GM21717 (cell line): ENCODE measurements at regions not wholly inside any gene's neighbourhood (a gene's known extent, or its start where the extent isn't known, plus 50 kb on each side); places are given as distances from the start of the nearest gene placed in this dataset.
A peak's percentile ranks its signal among the peaks of the same experiment; 100 is the strongest.
"Not testable (repeated sequence)": the region's sequence is repeated elsewhere in the genome, so short reads cannot be mapped to it uniquely, and the experiment has no call there.

Source experiments
- ATAC-seq: cut with Tn5 transposase; IDR thresholded peaks from one replicate; pipeline ENCODE4 v1.9.1; 2021; ENCODE audit warnings: mild to moderate bottlenecking, moderate library complexity; ENCODE audit not compliant: unreplicated experiment

DNA sequence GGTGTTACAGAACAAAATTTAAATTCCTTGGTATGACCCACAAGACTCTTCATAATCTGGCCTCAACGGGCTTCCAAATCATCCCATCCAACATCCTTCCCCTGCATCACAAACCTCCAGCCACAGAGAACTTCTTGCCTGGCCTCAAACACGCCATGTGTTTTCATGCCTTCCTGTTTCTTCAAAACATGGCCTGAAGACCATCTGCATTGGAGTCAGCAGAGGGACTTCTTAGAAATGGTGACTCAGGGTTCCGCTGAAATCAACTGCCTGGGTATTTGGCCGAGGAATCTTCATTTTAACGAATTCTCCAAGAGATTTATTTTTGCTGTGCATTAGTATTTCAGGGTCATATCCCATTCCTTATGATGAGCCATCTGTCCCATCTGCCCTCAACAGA, 138.1 kb upstream of the RAP2B start:
- no peak for ATAC-seq

- peak; percentile 64 for ATAC-seq
These were observed 136.0 kb upstream of the RAP2B start for GRCh38 chr3:153026026-153026425.

DNA sequence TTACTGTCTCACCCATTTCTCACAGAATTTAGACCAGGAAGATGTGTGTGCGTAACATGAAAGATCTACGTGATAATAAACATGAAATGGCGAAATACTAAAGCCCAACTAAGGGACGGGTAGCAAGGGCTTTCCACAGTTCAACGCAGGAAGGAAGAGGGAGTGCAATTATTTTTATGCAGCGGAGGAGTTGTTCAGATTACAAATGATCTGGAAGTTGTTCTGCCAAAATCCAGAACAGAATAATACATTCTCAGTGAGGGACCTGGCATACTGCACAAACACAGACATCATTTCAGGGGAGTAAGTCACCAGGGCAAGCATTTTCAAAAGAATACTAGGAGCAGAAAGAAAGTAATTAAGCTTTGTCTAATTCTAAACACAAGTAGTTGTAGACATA, 133.6 kb upstream of the RAP2B start:
- ATAC-seq, result no peak

- ATAC-seq, result no peak
These were observed 132.7 kb upstream of the RAP2B start for GRCh38 chr3:153029350-153029749.

DNA sequence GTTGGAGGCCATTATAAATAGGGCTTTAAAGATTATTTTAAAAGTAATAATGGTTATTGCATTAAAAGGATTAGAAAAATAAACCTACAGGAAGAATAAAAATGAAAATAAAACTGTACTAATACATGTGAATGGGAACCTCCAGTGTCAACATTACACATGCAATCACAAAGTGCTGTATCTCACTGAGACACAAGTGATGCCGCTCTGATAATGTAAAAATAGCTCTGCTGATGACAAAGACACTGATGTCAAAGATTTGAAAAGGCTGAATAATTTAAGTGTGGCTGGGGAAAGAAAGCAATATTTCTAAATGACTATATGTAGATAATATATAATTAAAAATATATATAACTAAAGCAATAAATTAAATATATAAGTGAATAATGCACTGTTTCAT, 129.1 kb upstream of the RAP2B start:
- no peak for ATAC-seq

GRCh38 chr3:153036846-153037245, 125.2 kb upstream of the RAP2B start:
- no peak for ATAC-seq

GRCh38 chr3:153038367-153038766, 123.7 kb upstream of the RAP2B start:
- ATAC-seq, result no peak

DNA sequence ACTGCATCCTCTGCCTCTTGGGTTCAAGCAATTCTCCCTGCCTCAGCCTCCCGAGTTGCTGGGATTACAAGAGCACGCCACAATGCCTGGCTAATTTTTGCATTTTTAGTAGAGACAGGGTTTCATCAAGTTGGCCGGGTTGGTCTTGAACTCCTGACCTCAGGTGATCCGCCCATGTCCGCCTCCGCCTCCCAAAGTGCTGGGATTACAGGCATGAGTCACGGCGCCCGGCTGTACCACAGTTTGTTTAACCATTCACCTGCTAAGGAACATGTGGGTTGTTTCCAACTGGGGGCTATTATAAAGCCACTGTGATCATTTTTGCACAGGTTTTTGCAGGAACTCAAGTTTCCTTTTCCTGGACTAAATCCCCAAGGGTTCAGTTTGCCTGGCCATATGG, 123.2 kb upstream of the RAP2B start:
- no peak for ATAC-seq

DNA sequence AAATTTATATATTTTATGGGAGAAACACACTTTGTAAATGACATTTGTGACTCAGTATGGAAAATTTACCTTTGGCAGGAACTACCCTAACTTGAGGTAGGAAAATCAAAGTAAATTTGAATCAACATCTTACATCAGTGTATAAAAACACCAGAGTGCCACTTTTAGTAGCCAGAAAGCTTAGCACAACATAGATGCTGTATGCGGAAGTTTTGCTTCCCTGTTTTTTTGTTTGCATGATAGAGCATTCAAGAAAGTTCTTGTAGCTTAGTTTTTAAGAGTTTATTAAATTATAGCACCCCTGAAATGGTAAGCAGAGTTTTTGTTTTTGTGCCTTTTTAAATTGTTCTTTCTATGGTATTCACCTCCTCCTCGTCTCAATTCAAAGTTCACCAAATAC, 120.8 kb upstream of the RAP2B start:
- ATAC-seq, result no peak

DNA sequence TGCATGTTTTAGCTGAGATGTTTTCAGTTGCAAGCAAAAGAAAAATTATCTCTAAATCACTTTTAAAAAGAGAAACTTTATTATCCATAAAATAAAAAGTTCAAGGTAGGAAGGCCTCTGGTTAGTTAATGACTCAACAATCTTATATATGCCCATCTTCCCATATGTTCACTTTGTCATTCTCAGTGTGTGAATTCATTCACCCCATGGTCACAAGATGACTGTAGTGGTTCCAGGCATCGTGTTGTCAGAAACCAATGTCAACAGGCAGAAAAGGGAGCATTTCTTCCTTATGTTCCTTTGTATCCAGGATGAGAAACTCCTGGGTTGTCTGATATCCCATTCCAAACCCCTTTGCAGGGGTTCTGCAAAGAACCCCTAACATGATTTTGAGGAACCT, 119.9 kb upstream of the RAP2B start:
- ATAC-seq, result no peak

GRCh38 chr3:153043729-153044328, 118.2 kb upstream of the RAP2B start:
- ATAC-seq, result no peak

DNA sequence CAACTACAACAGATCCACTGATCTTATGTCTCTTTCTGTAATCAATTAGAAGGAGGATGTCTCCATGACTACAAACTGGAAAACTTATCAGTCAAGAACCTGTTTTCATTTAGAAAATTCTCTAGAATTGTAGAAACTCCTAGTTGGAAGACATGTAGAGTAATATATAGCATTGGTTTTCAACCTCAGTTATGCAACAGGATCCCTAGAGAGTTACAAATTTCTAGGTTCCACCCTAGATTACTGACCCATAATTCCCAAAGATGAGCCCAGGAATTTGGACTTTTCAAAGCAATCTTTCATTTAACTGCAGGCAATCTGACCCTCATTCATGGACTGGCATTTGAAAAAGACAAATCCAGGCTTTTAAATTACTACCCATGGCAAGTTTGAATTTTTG, 116.9 kb upstream of the RAP2B start:
- ATAC-seq, result no peak

DNA sequence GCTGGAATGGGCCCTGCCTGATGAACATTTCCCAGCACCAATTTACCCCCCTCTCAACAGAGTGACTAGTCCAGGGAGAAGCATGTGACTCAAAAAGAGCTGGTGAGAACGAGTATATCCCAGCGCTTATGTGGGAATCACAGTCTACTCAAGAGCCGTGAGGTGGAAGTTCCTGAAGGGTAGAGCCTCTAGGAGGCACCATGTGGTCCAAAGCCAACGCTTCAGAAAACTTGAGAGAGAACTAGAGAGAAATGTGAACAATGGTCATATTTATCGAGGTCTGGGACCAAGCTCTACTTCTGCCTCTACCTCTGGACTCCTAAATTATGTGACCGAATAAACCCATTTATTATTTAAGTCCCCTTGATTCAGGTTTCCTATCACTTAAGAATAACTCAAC, 111.0 kb upstream of the RAP2B start:
- ATAC-seq, result no peak

DNA sequence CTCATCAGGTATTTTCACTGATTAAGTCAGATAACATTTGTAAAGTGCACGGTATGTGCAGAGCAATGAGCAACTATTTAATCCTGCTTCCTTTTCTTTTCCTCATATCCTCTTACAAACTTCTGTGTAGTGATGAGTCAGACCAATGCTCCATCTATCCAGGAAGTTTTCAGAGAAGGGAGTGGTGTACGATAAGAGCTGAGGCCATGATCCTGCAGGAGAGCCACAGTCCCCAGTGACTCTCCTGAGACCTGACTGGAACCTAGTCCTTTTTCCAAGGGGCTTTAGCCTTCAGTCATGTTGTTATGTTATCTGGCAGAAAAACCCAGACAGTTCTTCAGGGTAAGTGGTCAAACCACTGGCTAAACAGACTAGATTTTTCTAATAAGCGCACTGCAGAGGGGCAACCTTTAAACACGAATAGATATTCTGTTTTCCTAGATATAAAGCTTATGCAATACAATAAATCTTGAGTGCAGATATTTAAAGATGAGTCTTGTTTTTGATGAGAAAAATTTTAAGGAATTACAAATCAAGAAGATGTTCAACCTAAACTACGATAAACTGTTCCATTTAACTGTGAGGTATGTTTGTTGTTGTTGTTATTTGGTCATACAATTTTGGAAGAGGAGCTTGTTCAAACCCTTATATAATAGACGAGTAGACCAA, 110.5 kb upstream of the RAP2B start:
- no peak for ATAC-seq

DNA sequence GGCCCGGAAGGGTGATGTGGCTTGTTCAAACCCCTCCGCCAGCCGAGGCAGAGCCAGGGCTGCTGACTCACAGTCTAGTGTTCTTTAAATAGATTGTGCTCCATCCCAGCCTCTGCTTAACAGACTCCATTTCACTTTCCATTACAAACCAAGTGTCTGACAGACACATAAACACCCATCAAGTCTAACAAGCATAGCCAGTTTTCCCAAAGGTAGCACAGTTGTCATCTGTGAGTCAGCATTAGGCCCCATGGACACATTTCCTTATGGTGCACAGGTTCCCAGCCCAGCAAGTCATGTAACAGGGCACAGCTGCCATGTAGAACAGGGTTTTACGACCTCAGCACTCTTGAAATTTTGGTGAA, 109.9 kb upstream of the RAP2B start:
- ATAC-seq, result no peak

DNA sequence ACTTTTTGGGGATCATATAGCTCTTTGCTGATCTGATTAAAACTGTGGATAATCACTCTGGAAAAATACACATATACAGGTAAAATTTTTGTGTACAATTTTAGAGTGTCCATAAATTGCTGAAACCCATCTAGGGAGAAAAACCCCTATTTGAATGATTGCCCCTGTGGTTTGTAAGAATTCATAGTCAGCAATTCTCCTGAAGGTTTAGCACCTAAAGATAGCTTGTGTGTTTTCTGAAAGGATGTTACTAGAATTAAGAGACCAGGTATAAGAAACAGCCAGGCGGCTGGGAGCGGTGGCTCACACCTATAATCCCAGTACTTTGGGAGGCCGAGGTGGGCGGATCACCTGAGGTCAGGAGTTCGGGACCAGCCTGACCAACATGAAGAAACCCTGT, 106.8 kb upstream of the RAP2B start:
- ATAC-seq, result no peak

DNA sequence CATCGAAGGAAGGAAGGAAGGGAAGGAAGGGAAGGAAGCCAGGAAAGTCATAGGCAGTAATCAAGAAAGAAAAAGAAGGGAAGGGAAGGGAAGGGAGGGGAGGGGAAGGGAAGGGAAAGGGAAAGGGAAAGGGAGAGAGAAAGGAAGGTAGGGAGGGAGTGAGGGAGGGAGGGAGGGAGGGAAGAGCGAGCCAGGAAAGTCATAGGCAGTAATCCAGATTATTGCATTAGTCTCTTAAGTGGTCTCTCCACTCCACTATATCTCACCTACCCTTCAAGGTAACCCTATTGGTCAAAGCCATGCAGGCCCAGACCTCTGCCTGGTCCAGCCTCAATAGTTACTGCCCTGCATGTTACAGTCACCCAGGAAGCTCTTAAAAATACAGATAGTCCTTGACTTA, 106.2 kb upstream of the RAP2B start:
- no peak for ATAC-seq

- ATAC-seq, result not testable (repeated sequence)
These were observed 103.9 kb upstream of the RAP2B start for GRCh38 chr3:153058031-153058688.

DNA sequence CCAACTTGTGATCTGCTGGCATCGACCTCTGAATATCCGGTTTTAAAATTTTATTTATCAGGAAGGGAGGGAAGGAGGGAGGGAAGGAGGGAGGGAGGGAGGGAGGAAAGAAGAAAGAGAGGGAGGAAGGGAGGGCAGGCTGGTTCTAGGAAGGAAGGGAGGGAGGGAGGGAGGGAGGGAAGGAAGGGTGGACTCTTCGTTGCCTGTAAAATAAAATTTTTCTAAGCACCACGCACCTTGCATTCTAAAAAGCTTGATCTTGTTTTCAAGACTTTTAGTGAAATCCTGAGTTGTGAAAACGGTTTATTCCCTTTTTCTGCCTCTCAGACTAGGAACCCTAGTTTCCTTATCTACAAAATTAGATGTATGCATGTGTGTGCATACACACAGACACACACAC, 101.7 kb upstream of the RAP2B start:
- ATAC-seq, result no peak

GRCh38 chr3:153061938-153062528, 100.0 kb upstream of the RAP2B start:
- ATAC-seq, result no peak

- no peak for ATAC-seq
These were observed 98.7 kb upstream of the RAP2B start for GRCh38 chr3:153063337-153063736.

DNA sequence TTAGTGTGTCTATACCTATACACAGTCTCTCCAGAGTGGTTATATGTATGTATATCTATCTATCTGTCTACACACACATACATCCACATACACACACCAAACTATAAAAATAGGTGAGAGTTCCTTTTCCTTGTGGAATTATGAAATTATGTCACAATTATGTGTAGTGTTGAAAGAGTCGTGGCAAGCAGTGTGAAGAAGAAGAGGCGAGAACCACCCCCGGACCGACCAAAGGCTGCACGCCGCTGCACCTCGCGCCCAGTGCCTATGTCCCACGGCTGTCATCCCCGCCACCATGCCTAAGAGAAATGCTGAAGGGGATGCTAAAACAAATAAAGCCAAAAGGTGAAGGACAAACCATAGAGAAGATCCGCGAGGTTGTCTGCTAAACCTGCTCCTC, 95.0 kb upstream of the RAP2B start:
- ATAC-seq, result no peak
